MM.1S (cell line): ENCODE measurements at regions not wholly inside any gene's neighbourhood (a gene's known extent, or its start where the extent isn't known, plus 50 kb on each side); places are given as distances from the start of the nearest gene placed in this dataset.

Source experiments
- DNase-seq: peaks from one replicate; pipeline ENCODE4 v3.0.0-alpha.2; 2015
- H2AFZ ChIP-seq: fragments of 300-600 bp; sonication (generic); 2 replicates; pipeline ENCODE4 v1.6.0; 2016; ENCODE audit warnings: antibody characterized with exemption, low read length
- H3F3A ChIP-seq: fragments of 300-600 bp; sonication (generic); 2 replicates; pipeline ENCODE4 v1.6.1; 2016; ENCODE audit warnings: mild to moderate bottlenecking, antibody characterized with exemption, low read length, moderate library complexity, mixed read lengths; ENCODE audit not compliant: insufficient read depth
- H3K27ac ChIP-seq: fragments of 300-600 bp; sonication (generic); 2 replicates; pipeline ENCODE4 v1.5.1; 2016; ENCODE audit warnings: mild to moderate bottlenecking, low read length
- H3K27me3 ChIP-seq: fragments of 300-600 bp; sonication (generic); replicated peaks from 2 replicates; pipeline ENCODE4 v1.6.0; 2016; ENCODE audit warnings: low read length; ENCODE audit not compliant: insufficient read depth
- H3K36me3 ChIP-seq: fragments of 300-600 bp; sonication (generic); replicated peaks from 2 replicates; pipeline ENCODE4 v1.6.1; 2016; ENCODE audit warnings: mild to moderate bottlenecking, low read length, mixed read lengths; ENCODE audit not compliant: insufficient read depth
- H3K4me1 ChIP-seq: fragments of 300-600 bp; sonication (generic); 2 replicates; pipeline ENCODE4 v1.6.1; 2016; ENCODE audit warnings: low read length, mixed read lengths
- H3K4me2 ChIP-seq: fragments of 300-600 bp; sonication (generic); 2 replicates; pipeline ENCODE4 v1.6.0; 2016; ENCODE audit warnings: low read depth, low read length
- H3K4me3 ChIP-seq: fragments of 300-600 bp; sonication (generic); 2 replicates; pipeline ENCODE4 v1.5.1; 2016; ENCODE audit warnings: low read length, mixed read lengths
- H3K79me2 ChIP-seq: fragments of 300-600 bp; sonication (generic); 2 replicates; pipeline ENCODE4 v1.6.1; 2016; ENCODE audit warnings: mixed run types, low read length, mixed read lengths
- H3K9ac ChIP-seq: fragments of 300-600 bp; sonication (generic); 2 replicates; pipeline ENCODE4 v1.6.1; 2016; ENCODE audit warnings: low read length, mixed read lengths
- H3K9me2 ChIP-seq: fragments of 300-600 bp; sonication (generic); replicated peaks from 2 replicates; pipeline ENCODE4 v1.6.1; 2016; ENCODE audit warnings: mild to moderate bottlenecking, low read length, mixed read lengths; ENCODE audit not compliant: insufficient read depth
- H3K9me3 ChIP-seq: fragments of 300-600 bp; sonication (generic); replicated peaks from 2 replicates; pipeline ENCODE4 v1.6.1; 2016; ENCODE audit warnings: mild to moderate bottlenecking, low read length, mixed read lengths; ENCODE audit not compliant: insufficient read depth
- H4K20me1 ChIP-seq: fragments of 300-600 bp; sonication (generic); 2 replicates; pipeline ENCODE4 v1.6.1; 2016; ENCODE audit warnings: mild to moderate bottlenecking, low read length, moderate library complexity, mixed read lengths; ENCODE audit not compliant: insufficient read depth
- CTCF ChIP-seq: fragments of 300-600 bp; sonication (generic); IDR thresholded peaks from 2 replicates; pipeline ENCODE4 v1.5.1; 2016; ENCODE audit warnings: antibody characterized with exemption, low read length, mixed read lengths
- EZH2 ChIP-seq: fragments of 300-600 bp; sonication (generic); optimal IDR thresholded peaks from 2 replicates; pipeline ENCODE3; 2017; ENCODE audit warnings: low read depth, mild to moderate bottlenecking, antibody characterized with exemption, low read length, mixed read lengths
- EZH2phosphoT487 ChIP-seq: fragments of 300-600 bp; sonication (generic); IDR thresholded peaks from 2 replicates; pipeline ENCODE4 v1.6.1; 2018; ENCODE audit warnings: antibody characterized with exemption, low read length

- no peak for DNase-seq
- Histone ChIP-seq H2AFZ (no peak overlapping the region), H3K4me2 (no peak overlapping the region), H3K4me1 (no peaks in the 10 kb centered on the region), H3K9ac (no peak overlapping the region), H3K9me2 (no peaks in the 10 kb centered on the region), H3K79me2 (no peaks in the 10 kb centered on the region), H3K27ac (no peak overlapping the region), H3K36me3 (no peaks in the 10 kb centered on the region), H4K20me1 (no peaks in the 10 kb centered on the region), H3K4me3 (no peak overlapping the region), H3K27me3 (no peaks in the 10 kb centered on the region), H3F3A (no peaks in the 10 kb centered on the region), H3K9me3 (no peaks in the 10 kb centered on the region)
- TF ChIP-seq EZH2: no peak
- TF ChIP-seq CTCF: no peak
- no peak for TF ChIP-seq EZH2phosphoT487
These were observed 108.2 kb downstream of the SKIDA1 start for GRCh38 chr10:21417172-21417712.

- Histone ChIP-seq H3K27ac (no peak overlapping the region), H3K4me1 (no peaks in the 10 kb centered on the region), H3F3A (no peaks in the 10 kb centered on the region), H2AFZ (no peak overlapping the region), H3K27me3 (no peaks in the 10 kb centered on the region), H3K79me2 (no peaks in the 10 kb centered on the region), H3K9ac (no peak overlapping the region), H3K4me3 (no peak overlapping the region), H3K9me2 (no peaks in the 10 kb centered on the region), H3K4me2 (no peak overlapping the region), H3K9me3 (no peaks in the 10 kb centered on the region), H3K36me3 (no peaks in the 10 kb centered on the region), H4K20me1 (no peaks in the 10 kb centered on the region)
- TF ChIP-seq EZH2phosphoT487 (no peak), CTCF (no peak), EZH2 (no peak)
- no peak for DNase-seq
These were observed 111.8 kb downstream of the SKIDA1 start for GRCh38 chr10:21413680-21414079.

- H3K4me2 ChIP-seq: no peak overlapping the region
- H3K9me3 ChIP-seq: no peaks in the 10 kb centered on the region
These were observed 112.2 kb downstream of the SKIDA1 start for GRCh38 chr10:21413268-21413667.

More at GRCh38 chr10:21413268-21413667, 112.2 kb downstream of the SKIDA1 start:
- Histone ChIP-seq H4K20me1 (no peaks in the 10 kb centered on the region), H3K79me2 (no peaks in the 10 kb centered on the region), H3K4me3 (no peak overlapping the region), H3K9ac (no peak overlapping the region), H3K9me2 (no peaks in the 10 kb centered on the region), H3F3A (no peaks in the 10 kb centered on the region), H3K4me1 (no peaks in the 10 kb centered on the region), H3K36me3 (no peaks in the 10 kb centered on the region), H3K27me3 (no peaks in the 10 kb centered on the region), H2AFZ (no peak overlapping the region), H3K27ac (no peak overlapping the region)
- TF ChIP-seq CTCF (no peak), EZH2 (no peak), EZH2phosphoT487 (no peak)
- DNase-seq: no peak
